HG02642 (cell line): ENCODE measurements at regions not wholly inside any gene's neighbourhood (a gene's known extent, or its start where the extent isn't known, plus 50 kb on each side); places are given as distances from the start of the nearest gene placed in this dataset.
"Not testable (repeated sequence)": the region's sequence is repeated elsewhere in the genome, so short reads cannot be mapped to it uniquely, and the experiment has no call there.

Source experiments
- ATAC-seq: cut with Tn5 transposase; IDR thresholded peaks from one replicate; pipeline ENCODE4 v1.9.1; 2021; ENCODE audit warnings: mild to moderate bottlenecking; ENCODE audit not compliant: unreplicated experiment, poor library complexity

GRCh38 chr4:180973894-180974293, 1269.3 kb upstream of the TENM3 start:
- no peak for ATAC-seq

- no peak for ATAC-seq
These were observed 1252.3 kb upstream of the TENM3 start for GRCh38 chr4:180990931-180991330.

DNA sequence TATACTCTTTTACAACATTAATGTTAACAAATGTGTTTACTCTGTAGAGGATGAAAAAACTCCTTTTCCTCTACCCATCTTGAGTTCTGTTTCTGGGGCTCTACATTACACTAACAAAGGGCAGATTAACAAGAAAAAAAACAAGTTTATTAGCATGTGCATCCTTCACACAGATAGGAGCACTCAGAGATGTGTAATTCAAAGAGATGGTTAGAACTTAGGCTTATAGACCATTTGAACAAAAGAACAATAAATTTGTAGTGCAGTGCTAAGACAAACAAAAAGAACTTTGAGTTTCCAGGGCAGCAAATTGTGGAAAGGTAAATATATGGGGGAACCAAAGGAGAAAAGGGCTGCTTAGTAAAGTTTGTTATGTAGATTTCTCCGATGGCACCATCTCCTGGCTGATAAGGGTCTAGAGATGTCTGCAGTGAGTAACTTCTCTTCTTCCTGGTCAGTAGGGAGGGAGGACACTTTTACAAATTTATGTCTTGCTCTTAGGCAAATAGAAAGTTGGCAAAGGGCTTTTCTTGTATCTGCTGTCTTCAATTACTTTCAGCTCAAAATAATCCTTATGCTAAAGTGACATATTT, 1249.9 kb upstream of the TENM3 start:
- no peak for ATAC-seq

DNA sequence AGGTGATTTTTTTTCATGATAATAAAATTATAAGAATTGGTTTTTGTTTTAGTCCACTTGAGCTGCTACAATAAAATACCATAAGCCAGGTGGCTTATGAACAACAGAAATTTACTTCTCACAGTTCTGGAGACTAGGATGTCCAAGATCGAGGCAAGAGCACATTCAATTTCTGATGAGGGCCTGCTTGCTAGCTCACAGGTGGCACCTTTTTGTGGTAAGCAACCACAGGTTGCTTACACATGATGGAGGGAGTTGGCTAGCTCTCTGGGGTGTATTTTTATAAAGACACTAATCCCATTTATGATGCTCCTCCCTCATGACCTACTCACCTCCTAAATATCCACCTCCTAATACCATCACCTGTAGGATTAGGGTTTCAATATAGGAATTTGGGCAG, 1248.5 kb upstream of the TENM3 start:
- no peak for ATAC-seq

- ATAC-seq, result no peak
These were observed 1244.0 kb upstream of the TENM3 start for GRCh38 chr4:180999217-180999616.

DNA sequence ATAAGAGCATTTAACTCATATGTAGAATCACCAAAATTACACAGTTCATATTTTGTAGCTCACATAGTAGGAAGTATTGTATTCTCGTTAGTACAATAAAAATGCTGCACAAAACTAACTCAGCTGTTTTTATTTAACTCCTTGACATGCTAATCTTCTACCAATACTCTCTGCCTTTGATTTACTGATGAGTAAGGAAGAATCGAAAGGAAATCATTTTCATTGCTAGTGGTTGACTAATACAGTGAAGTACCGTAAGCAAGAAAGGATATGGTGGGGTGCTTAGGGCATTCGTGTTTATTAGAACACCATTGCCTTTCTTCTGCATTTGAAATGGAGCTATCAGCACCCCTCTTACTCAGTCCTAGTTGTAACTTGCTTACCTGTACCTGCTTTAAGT, 1239.1 kb upstream of the TENM3 start:
- ATAC-seq, result no peak

- no peak for ATAC-seq
These were observed 1236.5 kb upstream of the TENM3 start for GRCh38 chr4:181006499-181007260.

DNA sequence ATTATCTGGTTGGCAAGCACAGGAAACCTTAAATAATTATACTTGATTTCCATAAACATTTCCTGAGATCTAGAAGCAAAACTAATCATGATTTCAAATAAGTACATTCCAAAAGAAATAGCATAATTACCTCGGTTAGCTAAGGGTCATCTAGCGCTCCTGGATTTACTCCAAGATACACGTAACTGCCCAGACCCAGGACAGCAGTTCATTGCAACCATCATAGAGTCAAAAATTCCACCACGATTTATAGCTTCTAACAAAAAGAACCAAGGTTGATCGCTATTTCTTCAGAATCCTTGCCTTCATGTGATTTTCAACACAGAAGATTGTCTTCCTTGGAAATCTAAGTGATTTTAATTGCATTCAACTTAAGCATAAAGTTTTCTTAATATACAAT, 1235.5 kb upstream of the TENM3 start:
- ATAC-seq, result no peak

- ATAC-seq, result no peak
These were observed 1235.0 kb upstream of the TENM3 start for GRCh38 chr4:181008164-181008563.

DNA sequence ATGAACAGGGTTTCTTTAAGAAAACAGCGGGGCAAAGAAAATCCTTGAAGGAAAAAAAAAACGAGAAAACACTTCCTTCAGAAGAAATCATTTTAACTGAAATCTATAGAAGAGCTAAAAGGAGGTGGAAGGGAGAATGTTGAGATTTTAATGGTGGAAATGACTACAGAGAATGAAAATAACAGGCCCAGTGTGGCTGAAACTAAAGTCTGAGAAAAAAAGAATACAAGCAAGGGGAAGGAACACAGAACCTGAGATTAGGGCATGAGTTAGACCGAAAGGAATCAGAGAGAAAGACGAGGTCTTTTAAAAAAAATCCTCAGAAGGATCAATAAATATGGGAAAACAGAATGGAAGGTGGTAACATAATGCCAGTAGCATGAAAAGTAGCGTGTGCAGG, 1230.0 kb upstream of the TENM3 start:
- no peak for ATAC-seq

GRCh38 chr4:181017038-181017437, 1226.2 kb upstream of the TENM3 start:
- no peak for ATAC-seq

GRCh38 chr4:181018472-181018871, 1224.7 kb upstream of the TENM3 start:
- ATAC-seq, result no peak

DNA sequence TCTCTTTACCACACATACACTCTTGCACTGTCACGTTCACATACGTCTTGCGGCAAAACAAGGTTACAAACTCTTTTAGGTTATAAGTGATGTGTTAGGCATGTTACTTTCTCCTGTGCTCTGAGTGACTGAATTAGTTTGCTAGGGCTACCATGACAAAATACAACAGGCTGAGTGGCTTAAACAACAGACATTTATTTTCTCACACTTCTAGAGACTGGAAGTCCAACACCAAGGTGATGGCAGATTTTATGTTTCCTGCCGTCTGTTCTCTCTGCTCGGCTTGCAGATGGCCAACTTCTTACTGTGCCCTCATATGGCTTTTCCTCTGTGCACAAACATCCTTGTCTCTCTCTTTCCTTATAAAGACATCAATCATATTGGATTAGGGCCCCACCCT, 1224.3 kb upstream of the TENM3 start:
- no peak for ATAC-seq

DNA sequence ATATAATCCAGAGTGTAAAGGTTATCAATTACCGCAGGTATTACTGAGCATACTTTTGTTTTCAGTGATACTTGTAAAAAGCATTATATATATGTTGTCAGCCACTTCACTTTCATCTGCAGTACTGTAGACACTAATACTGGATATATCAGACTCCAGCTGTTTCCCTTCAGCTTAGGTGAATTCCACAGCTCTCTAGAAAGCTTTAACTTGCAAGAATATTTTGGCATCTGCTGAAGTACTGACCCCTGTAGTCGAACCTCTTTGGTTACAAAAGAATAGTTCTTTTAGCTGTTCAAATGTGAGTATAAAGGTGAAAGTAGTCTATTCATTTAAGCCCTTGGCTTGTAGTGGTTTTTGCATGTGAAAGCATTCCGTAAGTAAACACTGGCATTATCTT, 1222.7 kb upstream of the TENM3 start:
- ATAC-seq, result no peak

- ATAC-seq, result no peak
These were observed 1222.0 kb upstream of the TENM3 start for GRCh38 chr4:181021213-181021612.

- ATAC-seq, result not testable (repeated sequence)
These were observed 1212.9 kb upstream of the TENM3 start for GRCh38 chr4:181030135-181030921.

DNA sequence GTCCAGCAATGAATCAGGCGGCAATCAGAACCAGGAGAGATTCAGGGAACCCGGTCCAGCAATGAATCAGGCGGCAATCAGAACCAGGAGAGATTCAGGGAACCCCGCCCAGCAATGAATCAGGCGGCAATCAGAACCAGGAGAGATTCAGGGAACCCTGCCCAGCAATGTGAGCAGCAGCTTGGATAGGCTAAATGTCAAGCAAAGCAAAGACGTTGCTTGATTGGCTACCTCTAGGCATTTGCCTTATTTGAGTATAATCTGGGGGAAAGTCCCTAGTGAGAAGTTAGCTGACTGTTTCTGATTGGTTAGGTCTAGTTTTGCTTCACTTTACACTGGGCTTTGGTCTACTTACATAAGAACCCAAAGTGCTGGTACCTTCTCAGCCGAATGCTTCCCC, 1212.2 kb upstream of the TENM3 start:
- ATAC-seq, result no peak

DNA sequence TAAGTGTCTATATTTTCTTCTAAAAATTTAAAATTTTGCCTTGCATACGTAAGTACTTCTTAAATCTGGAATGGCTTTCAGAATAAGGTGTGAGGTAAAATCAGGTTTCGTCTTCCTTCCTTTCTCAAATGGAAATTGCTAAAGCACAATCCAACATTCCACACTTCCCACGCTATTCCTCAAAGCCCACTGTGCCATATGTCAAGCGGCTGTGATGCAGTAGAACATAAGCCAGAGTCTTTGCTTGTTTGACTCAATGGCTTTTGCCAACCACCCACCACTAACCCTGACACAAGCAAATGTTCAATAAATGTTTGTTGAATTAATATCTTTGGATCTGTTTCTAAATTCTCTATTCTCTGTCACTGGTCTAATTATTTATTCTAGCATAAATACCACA, 1199.7 kb upstream of the TENM3 start:
- ATAC-seq, result no peak

DNA sequence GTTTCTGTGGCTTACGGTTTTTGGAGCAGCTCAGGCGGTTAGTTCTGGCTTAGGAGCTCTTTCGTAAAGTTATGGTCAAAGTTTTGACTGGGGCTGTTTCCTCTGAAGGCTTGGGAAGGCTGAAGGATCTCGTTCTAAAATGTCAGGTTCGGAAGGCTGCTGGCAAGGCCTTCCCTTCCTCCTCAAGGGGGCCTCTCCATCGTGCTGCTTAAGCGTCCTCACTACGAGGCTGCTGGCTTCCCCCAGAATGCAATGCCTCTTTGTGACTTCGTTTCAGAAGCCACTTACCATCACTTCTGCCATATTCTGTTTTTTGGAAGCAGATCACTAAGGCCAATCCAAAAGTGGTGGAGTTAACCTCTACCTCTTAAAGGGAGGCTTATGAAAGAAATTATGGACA, 1196.4 kb upstream of the TENM3 start:
- ATAC-seq, result no peak

DNA sequence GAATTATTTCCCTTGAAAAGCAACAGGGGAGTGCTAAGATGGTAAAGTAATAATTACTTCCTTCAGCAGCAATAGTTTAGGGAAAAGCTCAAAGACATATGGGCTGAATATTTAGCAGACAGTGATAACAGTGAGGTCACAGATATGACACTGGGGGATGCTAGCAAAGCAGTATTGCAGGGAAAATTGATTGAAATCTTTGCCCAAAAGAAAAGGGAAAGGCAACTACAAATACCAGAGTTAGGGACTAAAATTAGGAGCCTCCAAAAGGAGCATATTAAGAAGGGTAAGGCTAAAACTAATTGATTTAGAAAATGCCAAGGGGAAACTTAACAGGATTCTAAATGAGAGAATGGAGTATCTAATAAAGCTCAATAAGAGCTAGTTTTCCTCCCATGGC, 1191.3 kb upstream of the TENM3 start:
- no peak for ATAC-seq

DNA sequence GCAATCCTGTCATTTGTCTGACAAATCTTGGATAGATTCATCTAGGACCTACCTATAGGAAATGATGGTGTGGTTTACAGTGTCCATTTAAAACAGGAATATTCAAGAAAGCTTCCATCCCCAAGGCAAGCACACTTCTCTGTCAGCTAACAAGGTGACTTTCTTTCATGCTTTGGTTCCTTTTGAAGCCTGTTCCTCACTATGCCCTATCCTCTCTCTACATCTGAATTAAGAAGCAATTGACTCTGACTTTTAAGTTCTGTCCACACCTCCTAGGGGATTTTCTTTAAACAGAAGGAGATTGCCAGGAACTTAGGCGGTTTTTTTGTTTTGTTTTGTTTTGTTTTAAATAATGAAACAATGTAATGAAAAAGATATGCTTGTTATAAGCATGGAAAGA, 1181.4 kb upstream of the TENM3 start:
- ATAC-seq, result no peak
